Body of pancreas (tissue), 4 donors: ENCODE measurements at regions not wholly inside any gene's neighbourhood (a gene's known extent, or its start where the extent isn't known, plus 50 kb on each side); places are given as distances from the start of the nearest gene placed in this dataset.
A peak's percentile ranks its signal among the peaks of the same experiment; 100 is the strongest.

ENCODE experiments used
- ATAC-seq: fragments of 150-250 bp; one replicate; pipeline ENCODE4 v1.9.1; 2016
- DNase-seq, 4 donors: peaks; one replicate each; pipeline ENCODE4 v3.0.0-alpha.2; 2019
- H3K27ac ChIP-seq, 4 donors: fragments of 200-600 bp; sonication (generic); 1 replicate in 3 of 4; 2 replicates in 1 of 4; pipeline versions ENCODE4 v1.5.1 to v1.6.1; 2016 to 2019; ENCODE audit warnings: mild to moderate bottlenecking in 1 of 4, mixed read lengths in 1 of 4, moderate library complexity in 1 of 4
- H3K27me3 ChIP-seq, 2 donors: fragments of 200-600 bp; sonication (generic); one replicate each; pipeline ENCODE4 v1.6.0; 2016; ENCODE audit warnings: mild to moderate bottlenecking in 1 of 2
- H3K36me3 ChIP-seq, 2 donors: fragments of 200-600 bp; sonication (generic); replicated peaks in 1 of 2; 2 replicates each; pipeline ENCODE4 v1.5.1; 2016; ENCODE audit warnings: low read depth in 2 of 2; ENCODE audit not compliant: insufficient read depth in 1 of 2
- H3K4me1 ChIP-seq: fragments of 200-600 bp; sonication (generic); one replicate; pipeline ENCODE4 v1.6.0; 2016
- H3K4me3 ChIP-seq, 2 donors: fragments of 200-600 bp; sonication (generic); 1 replicate in 1 of 2; 2 replicates in 1 of 2; pipeline ENCODE4 v1.5.1; 2016 to 2019
- H3K9me3 ChIP-seq, 3 donors: fragments of 200-600 bp; sonication (generic); 1 replicate in 2 of 3; 2 replicates in 1 of 3; pipeline ENCODE4 v1.5.1; 2016
- POLR2A ChIP-seq, 3 donors: fragments of 450-650 bp; IDR thresholded peaks; one replicate each; pipeline ENCODE4 v1.6.1; 2016; ENCODE audit warnings: antibody characterized with exemption in 3 of 3, mild to moderate bottlenecking in 2 of 3
- WGBS, 2 donors: methylation state at CpG; one replicate each; pipeline ENCODE4 v1.1.5; 2017; 5-methylcytosine and 5-hydroxymethylcytosine counted together
- intact Hi-C: fragments of 100-400 bp; cut with DNase I; formaldehyde crosslinking; loops from one replicate; pipeline ENCODE4 v1.15.1; 2023
- TF ChIP-seq, protein P1 (sequence below), 7 experiments: fragments of 450-650 bp in 4 of 7; fragments of 200-600 bp in 3 of 7; sonication (generic) in 3 of 7; IDR thresholded peaks; one replicate each; pipeline ENCODE4 v1.5.1; 2016 to 2019; ENCODE audit warnings: antibody characterized with exemption in 7 of 7

GRCh38 chr1:234970401-234970730 is 158.3 kb downstream of the TOMM20 start:
- no peaks in the 10 kb centered on the region for H3K9me3 ChIP-seq
- peak overlapping the region; percentile 90 to 96 (median 92) for H3K27ac ChIP-seq
- ATAC-seq, result peak; percentile 45
- H3K27me3 ChIP-seq, result no peaks in the 10 kb centered on the region
- no peaks in the 10 kb centered on the region for H3K36me3 ChIP-seq
- no peak overlapping the region for H3K4me3 ChIP-seq
- intact Hi-C loops, result no loop called here
- 24% methylated on average over 4 of the region's 4 CpGs for WGBS, 2 donors
- H3K4me1 ChIP-seq, result peaks cover 44% of the 10 kb centered on the region
- no peak for DNase-seq
- TF ChIP-seq, protein P1, sequence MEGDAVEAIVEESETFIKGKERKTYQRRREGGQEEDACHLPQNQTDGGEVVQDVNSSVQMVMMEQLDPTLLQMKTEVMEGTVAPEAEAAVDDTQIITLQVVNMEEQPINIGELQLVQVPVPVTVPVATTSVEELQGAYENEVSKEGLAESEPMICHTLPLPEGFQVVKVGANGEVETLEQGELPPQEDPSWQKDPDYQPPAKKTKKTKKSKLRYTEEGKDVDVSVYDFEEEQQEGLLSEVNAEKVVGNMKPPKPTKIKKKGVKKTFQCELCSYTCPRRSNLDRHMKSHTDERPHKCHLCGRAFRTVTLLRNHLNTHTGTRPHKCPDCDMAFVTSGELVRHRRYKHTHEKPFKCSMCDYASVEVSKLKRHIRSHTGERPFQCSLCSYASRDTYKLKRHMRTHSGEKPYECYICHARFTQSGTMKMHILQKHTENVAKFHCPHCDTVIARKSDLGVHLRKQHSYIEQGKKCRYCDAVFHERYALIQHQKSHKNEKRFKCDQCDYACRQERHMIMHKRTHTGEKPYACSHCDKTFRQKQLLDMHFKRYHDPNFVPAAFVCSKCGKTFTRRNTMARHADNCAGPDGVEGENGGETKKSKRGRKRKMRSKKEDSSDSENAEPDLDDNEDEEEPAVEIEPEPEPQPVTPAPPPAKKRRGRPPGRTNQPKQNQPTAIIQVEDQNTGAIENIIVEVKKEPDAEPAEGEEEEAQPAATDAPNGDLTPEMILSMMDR (IDR thresholded peaks at IDR 0.05), result no peak
- TF ChIP-seq POLR2A (IDR thresholded peaks at IDR 0.05), result no peak

DNA sequence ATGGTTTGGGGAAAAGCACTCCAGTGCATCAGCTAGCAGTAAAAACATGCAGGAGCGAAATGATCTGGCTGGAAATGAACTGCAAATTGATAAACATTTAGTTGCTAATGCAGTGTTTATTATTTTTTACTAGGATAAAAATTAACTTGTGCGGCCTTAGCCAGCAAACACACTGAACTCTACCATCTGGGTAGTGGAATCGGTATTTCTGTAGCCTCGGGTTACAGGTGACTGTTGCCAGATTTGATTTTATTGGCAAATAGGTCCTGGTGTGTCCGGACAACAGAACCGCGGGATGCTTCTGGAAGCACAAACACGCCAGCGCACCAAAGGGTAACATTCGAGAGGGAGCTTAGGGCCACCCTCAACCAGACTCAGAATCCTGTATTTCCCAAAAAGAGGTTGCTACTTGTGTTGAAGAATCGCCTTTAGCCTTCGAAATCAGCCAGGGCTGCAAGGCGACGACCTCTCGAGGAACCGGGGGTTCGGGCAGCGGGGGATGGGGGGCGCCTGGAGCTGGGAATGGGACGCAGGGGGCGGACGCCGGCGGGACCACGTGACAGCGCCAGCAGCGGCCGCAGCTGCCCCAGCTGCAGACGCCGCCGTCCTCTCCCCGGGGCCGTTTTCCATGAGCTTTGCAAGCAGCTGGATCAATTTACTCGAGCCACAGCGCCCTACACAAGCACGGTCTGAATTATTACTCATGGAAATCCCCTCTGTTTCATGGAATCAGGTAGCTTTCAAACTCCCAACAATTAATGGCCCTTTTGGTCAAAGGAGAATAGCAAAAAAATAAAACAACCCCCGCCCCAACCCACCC is 158.8 kb downstream of the TOMM20 start:
- peak overlapping the region; percentile 90 to 96 (median 92) for H3K27ac ChIP-seq
- H3K4me1 ChIP-seq, result peaks cover 50% of the 10 kb centered on the region
- DNase-seq (peak; percentile 76 to 85 (median 82)), ATAC-seq (peak; percentile 75)
- intact Hi-C loops, result no loop called here
- WGBS, 2 donors, result 6 to 10% methylated on average over 13 to 37 of the region's 37 CpGs
- peak in 2 of 3 donors; percentile 61 to 62 for TF ChIP-seq POLR2A (IDR thresholded peaks at IDR 0.05)
- TF ChIP-seq, protein P1 (IDR thresholded peaks at IDR 0.05), result no peak
- no peaks in the 10 kb centered on the region for H3K27me3 ChIP-seq
- H3K9me3 ChIP-seq, result no peaks in the 10 kb centered on the region
- no peaks in the 10 kb centered on the region for H3K36me3 ChIP-seq
- no peak overlapping the region for H3K4me3 ChIP-seq

GRCh38 chr1:234969011-234969441 is 159.6 kb downstream of the TOMM20 start:
- ATAC-seq (no peak), DNase-seq (peak in 1 of 4 donors; percentile 18)
- peak overlapping the region; percentile 90 to 96 (median 92) for H3K27ac ChIP-seq
- no peaks in the 10 kb centered on the region for H3K27me3 ChIP-seq
- 72 to 74% methylated on average over 4 of the region's 4 CpGs for WGBS, 2 donors
- H3K9me3 ChIP-seq, result no peaks in the 10 kb centered on the region
- no peaks in the 10 kb centered on the region for H3K36me3 ChIP-seq
- H3K4me1 ChIP-seq, result peaks cover 54% of the 10 kb centered on the region
- H3K4me3 ChIP-seq, result no peak overlapping the region
- intact Hi-C loops, result no loop called here
- TF ChIP-seq, protein P1 (IDR thresholded peaks at IDR 0.05), result no peak
- no peak for TF ChIP-seq POLR2A (IDR thresholded peaks at IDR 0.05)

- peaks cover 55% of the 10 kb centered on the region for H3K4me1 ChIP-seq
- intact Hi-C loops, result no loop called here
- H3K27ac ChIP-seq, result peak overlapping the region in 3 of 4 donors; percentile 92 to 96 (median 93)
- ATAC-seq (no peak), DNase-seq (peak in 1 of 4 donors; percentile 15)
- H3K9me3 ChIP-seq, result no peaks in the 10 kb centered on the region
- H3K4me3 ChIP-seq, result no peak overlapping the region
- no peak for TF ChIP-seq POLR2A (IDR thresholded peaks at IDR 0.05)
- TF ChIP-seq, protein P1 (IDR thresholded peaks at IDR 0.05), result no peak
- H3K36me3 ChIP-seq, result no peaks in the 10 kb centered on the region
- no peaks in the 10 kb centered on the region for H3K27me3 ChIP-seq
- WGBS, 2 donors, result 77 to 79% methylated on average over 4 of the region's 4 CpGs
Observed at GRCh38 chr1:234968451-234968850, 160.2 kb downstream of the TOMM20 start.

DNA sequence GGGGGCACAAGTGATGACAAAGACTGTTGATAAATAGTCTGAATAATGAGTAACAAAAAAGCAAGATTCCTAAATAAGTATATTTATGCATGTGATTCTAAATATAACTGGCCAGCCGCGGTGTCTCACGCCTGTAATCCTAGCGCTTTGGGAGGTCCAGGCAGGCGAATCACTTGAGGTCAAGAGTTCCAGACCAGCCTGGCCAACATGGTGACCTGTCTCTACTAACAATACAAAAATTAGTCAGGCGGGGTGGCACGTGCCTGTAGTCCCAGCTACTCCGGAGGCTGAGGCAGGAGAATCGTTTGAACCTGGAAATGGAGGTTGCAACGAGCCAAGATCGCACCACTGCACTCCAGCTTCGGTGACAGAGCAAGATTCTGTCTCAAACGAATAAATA is 161.5 kb downstream of the TOMM20 start:
- ATAC-seq (no peak), DNase-seq (no peak)
- TF ChIP-seq, protein P1 (IDR thresholded peaks at IDR 0.05), result no peak
- TF ChIP-seq POLR2A (IDR thresholded peaks at IDR 0.05), result no peak
- no peaks in the 10 kb centered on the region for H3K36me3 ChIP-seq
- H3K27ac ChIP-seq, result no peak overlapping the region
- no peak overlapping the region for H3K4me3 ChIP-seq
- H3K9me3 ChIP-seq, result no peaks in the 10 kb centered on the region
- WGBS, 2 donors, result 89 to 93% methylated on average over 13 of the region's 13 CpGs
- peaks cover 68% of the 10 kb centered on the region for H3K4me1 ChIP-seq
- intact Hi-C loops, result no loop called here
- H3K27me3 ChIP-seq, result no peaks in the 10 kb centered on the region
